AG04449 (cell line): ENCODE measurements at regions not wholly inside any gene's neighbourhood (a gene's known extent, or its start where the extent isn't known, plus 50 kb on each side); places are given as distances from the start of the nearest gene placed in this dataset.

Source experiments
- CTCF ChIA-PET: fragments of 350-600 bp; formaldehyde crosslinking; extraction: SDS; loops from one replicate; lab custom pipeline; 2021; ENCODE audit warnings: antibody characterized with exemption; lab: Yijun Ruan, JAX
- POLR2A ChIA-PET: fragments of 400-600, 350-600 bp; formaldehyde crosslinking; extraction: SDS; loops from one replicate; lab custom pipeline; 2020; ENCODE audit warnings: antibody characterized with exemption, inconsistent platforms; lab: Yijun Ruan, JAX
- DNase-seq: peaks from one replicate; pipeline ENCODE4 v3.0.0-alpha.2; 2010; ENCODE audit warnings: low read depth, low spot score
- H3K4me3 ChIP-seq: 2 replicates; pipeline ENCODE4 v1.5.1; 2011; ENCODE audit warnings: low read depth, mild to moderate bottlenecking, control low read depth, low read length
- TF ChIP-seq, protein P1 (sequence below): IDR thresholded peaks from one replicate; pipeline ENCODE4 v1.5.1; 2011; ENCODE audit warnings: mild to moderate bottlenecking, moderate library complexity, low read length, control low read depth, inconsistent platforms; ENCODE audit not compliant: insufficient read depth; ENCODE audit errors: missing control alignments

- POLR2A ChIA-PET: no interaction called here
- H3K4me3 ChIP-seq: no peak overlapping the region
- TF ChIP-seq, protein P1, sequence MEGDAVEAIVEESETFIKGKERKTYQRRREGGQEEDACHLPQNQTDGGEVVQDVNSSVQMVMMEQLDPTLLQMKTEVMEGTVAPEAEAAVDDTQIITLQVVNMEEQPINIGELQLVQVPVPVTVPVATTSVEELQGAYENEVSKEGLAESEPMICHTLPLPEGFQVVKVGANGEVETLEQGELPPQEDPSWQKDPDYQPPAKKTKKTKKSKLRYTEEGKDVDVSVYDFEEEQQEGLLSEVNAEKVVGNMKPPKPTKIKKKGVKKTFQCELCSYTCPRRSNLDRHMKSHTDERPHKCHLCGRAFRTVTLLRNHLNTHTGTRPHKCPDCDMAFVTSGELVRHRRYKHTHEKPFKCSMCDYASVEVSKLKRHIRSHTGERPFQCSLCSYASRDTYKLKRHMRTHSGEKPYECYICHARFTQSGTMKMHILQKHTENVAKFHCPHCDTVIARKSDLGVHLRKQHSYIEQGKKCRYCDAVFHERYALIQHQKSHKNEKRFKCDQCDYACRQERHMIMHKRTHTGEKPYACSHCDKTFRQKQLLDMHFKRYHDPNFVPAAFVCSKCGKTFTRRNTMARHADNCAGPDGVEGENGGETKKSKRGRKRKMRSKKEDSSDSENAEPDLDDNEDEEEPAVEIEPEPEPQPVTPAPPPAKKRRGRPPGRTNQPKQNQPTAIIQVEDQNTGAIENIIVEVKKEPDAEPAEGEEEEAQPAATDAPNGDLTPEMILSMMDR: no peak
- CTCF ChIA-PET: no interaction called here
- DNase-seq: no peak
These were observed 231.4 kb downstream of the PAX1 start for GRCh38 chr20:21936720-21937380.

GRCh38 chr20:21936261-21936660, 230.8 kb downstream of the PAX1 start:
- POLR2A ChIA-PET: no interaction called here
- CTCF ChIA-PET: no interaction called here
- TF ChIP-seq, protein P1: no peak
- no peak overlapping the region for H3K4me3 ChIP-seq
- no peak for DNase-seq

DNA sequence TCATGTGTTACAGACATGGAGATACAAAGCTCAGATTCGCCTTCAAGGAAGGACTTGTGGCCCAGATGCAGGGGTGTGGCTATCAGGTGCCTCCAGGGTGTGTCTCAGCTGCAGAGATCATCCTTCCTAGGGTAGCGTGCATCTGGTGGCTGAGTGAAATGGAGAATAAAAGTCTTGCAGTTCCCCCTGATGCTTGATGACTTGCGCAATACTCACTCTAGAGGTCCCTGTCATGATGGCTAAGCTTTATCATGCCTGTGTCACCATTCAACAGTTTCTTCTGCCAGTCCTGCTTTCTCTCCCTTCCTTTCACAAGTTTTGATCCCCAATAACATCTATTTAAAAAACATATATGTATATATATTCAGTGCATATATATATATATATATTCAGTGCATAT, 228.1 kb downstream of the PAX1 start:
- ChIA-PET POLR2A (no interaction called here), CTCF (no interaction called here)
- DNase-seq: no peak
- H3K4me3 ChIP-seq: no peak overlapping the region
- TF ChIP-seq, protein P1: no peak

- ChIA-PET CTCF (no interaction called here), POLR2A (no interaction called here)
- no peak for DNase-seq
- no peak overlapping the region for H3K4me3 ChIP-seq
- TF ChIP-seq, protein P1: no peak
These were observed 215.8 kb downstream of the PAX1 start for GRCh38 chr20:21921251-21921650.

GRCh38 chr20:21920211-21920610, 214.7 kb downstream of the PAX1 start:
- TF ChIP-seq, protein P1: no peak
- POLR2A ChIA-PET: no interaction called here
- H3K4me3 ChIP-seq: no peak overlapping the region
- no peak for DNase-seq
- CTCF ChIA-PET: no interaction called here

GRCh38 chr20:21918398-21918797, 212.9 kb downstream of the PAX1 start:
- DNase-seq: no peak
- CTCF ChIA-PET: no interaction called here
- POLR2A ChIA-PET: no interaction called here
- TF ChIP-seq, protein P1: no peak
- no peak overlapping the region for H3K4me3 ChIP-seq
